HCT116 (cell line): ENCODE measurements at regions not wholly inside any gene's neighbourhood (a gene's known extent, or its start where the extent isn't known, plus 50 kb on each side); places are given as distances from the start of the nearest gene placed in this dataset.
"Not testable (repeated sequence)": the region's sequence is repeated elsewhere in the genome, so short reads cannot be mapped to it uniquely, and the experiment has no call there.

Experiments
- ATAC-seq: fragments of 200-7000 bp; cut with Tn5 transposase; 2 replicates; pipeline ENCODE4 v1.9.1; 2020; ENCODE audit warnings: mild to moderate bottlenecking, moderate library complexity
- BruUV-seq: library from RNA; stranded (reverse); fragments of 400-500 nt; replicated peaks from 2 replicates; lab custom pipeline; 2021; lab: Mats Ljungman, UMichigan
- CTCF ChIA-PET: fragments of 300-600 bp; sonication (Branson Sonifier 250); formaldehyde crosslinking; loops from one replicate; lab custom pipeline; 2021; ENCODE audit warnings: antibody characterized with exemption; lab: Charles Lee
- POLR2A ChIA-PET: fragments of 300-600, 350-600 bp; sonication (Branson Sonifier 250); formaldehyde crosslinking; loops from one replicate; lab custom pipeline; 2021; ENCODE audit warnings: antibody characterized with exemption; lab: Charles Lee
- RAD21 ChIA-PET, 2 experiments: fragments of 300-600 bp; sonication (Branson Sonifier 250); formaldehyde crosslinking; loops; one replicate each; lab custom pipeline; 2023; ENCODE audit warnings: low total read pairs in 2 of 2; ENCODE audit not compliant: uncharacterized antibody in 2 of 2, unreplicated experiment in 2 of 2, low non-redundant PET in 1 of 2; lab: Charles Lee
- DNase-seq: peaks from one replicate; pipeline ENCODE4 v3.0.0-alpha.2; 2010; ENCODE audit warnings: low read depth, low spot score
- H2AFZ ChIP-seq: fragments of 200-600 bp; shearing (Covaris generic), sonication (generic); 2 replicates; pipeline ENCODE4 v1.6.1; 2017; ENCODE audit warnings: low read depth, mixed run types, mixed read lengths, antibody characterized with exemption, low read length; ENCODE audit not compliant: poor library complexity, severe bottlenecking
- H3K27ac ChIP-seq: 2 replicates; pipeline ENCODE4 v1.5.1; 2012; ENCODE audit warnings: low read depth, low read length
- H3K27me3 ChIP-seq: fragments of 200-600 bp; sonication (generic); 2 replicates; pipeline ENCODE4 v1.6.1; 2016; ENCODE audit warnings: mixed run types, low read length, mixed read lengths; ENCODE audit not compliant: insufficient read depth
- H3K36me3 ChIP-seq, 2 experiments: fragments of 200-500 bp in 1 of 2; fragments of 200-600 bp in 1 of 2; sonication (Bioruptor generic) in 1 of 2; sonication (generic) in 1 of 2; 2 replicates each; pipeline versions ENCODE4 v1.5.1 to v1.6.1; 2014 to 2016; ENCODE audit warnings: low read length in 2 of 2, inconsistent platforms in 1 of 2, mixed read lengths in 1 of 2, mixed run types in 1 of 2; ENCODE audit not compliant: insufficient read depth in 2 of 2, control insufficient read depth in 1 of 2
- H3K4me1 ChIP-seq, 2 experiments: fragments of 200-600 bp in 1 of 2; sonication (generic) in 1 of 2; 2 replicates each; pipeline versions ENCODE4 v1.5.1 to v1.6.1; 2012 to 2017; ENCODE audit warnings: low read length in 2 of 2, inconsistent platforms in 1 of 2, mild to moderate bottlenecking in 1 of 2, mixed read lengths in 1 of 2, mixed run types in 1 of 2, moderate library complexity in 1 of 2; ENCODE audit not compliant: insufficient read depth in 2 of 2, control insufficient read depth in 1 of 2
- H3K4me2 ChIP-seq: fragments of 200-600 bp; sonication (generic); 2 replicates; pipeline ENCODE4 v1.6.1; 2017; ENCODE audit warnings: mixed run types, low read length, mixed read lengths
- H3K4me3 ChIP-seq, 2 experiments: fragments of 200-600 bp in 1 of 2; sonication (generic) in 1 of 2; replicated peaks in 1 of 2; 2 replicates each; pipeline ENCODE4 v1.5.1; 2011 to 2016; ENCODE audit warnings: low read length in 2 of 2, control low read depth in 1 of 2, low read depth in 1 of 2, mild to moderate bottlenecking in 1 of 2, mixed read lengths in 1 of 2, mixed run types in 1 of 2
- H3K79me2 ChIP-seq: fragments of 200-600 bp; sonication (generic); 2 replicates; pipeline ENCODE4 v1.6.1; 2017; ENCODE audit warnings: mild to moderate bottlenecking, mixed run types, low read length, moderate library complexity, mixed read lengths; ENCODE audit not compliant: insufficient read depth
- H3K9ac ChIP-seq: fragments of 200-600 bp; sonication (generic); 2 replicates; pipeline ENCODE4 v1.6.1; 2016; ENCODE audit warnings: low read length, mixed read lengths
- H3K9me2 ChIP-seq: fragments of 200-600 bp; sonication (generic), shearing (Covaris generic); 2 replicates; pipeline ENCODE4 v1.6.1; 2017; ENCODE audit warnings: mixed run types, mild to moderate bottlenecking, moderate library complexity; ENCODE audit not compliant: insufficient read depth
- H3K9me3 ChIP-seq, 2 experiments: fragments of 200-500 bp in 1 of 2; fragments of 200-600 bp in 1 of 2; sonication (Bioruptor generic) in 1 of 2; sonication (generic) in 1 of 2; 2 replicates each; pipeline ENCODE4 v1.6.1; 2014 to 2017; ENCODE audit warnings: low read length in 2 of 2, mixed read lengths in 2 of 2, inconsistent platforms in 1 of 2, low read depth in 1 of 2, mild to moderate bottlenecking in 1 of 2, mixed run types in 1 of 2, moderate library complexity in 1 of 2; ENCODE audit not compliant: control insufficient read depth in 1 of 2, insufficient read depth in 1 of 2
- H4K20me1 ChIP-seq: fragments of 200-600 bp; sonication (generic), shearing (Covaris generic); 2 replicates; pipeline ENCODE4 v1.6.1; 2017; ENCODE audit warnings: mixed run types, mild to moderate bottlenecking, moderate library complexity; ENCODE audit not compliant: insufficient read depth
- CEBPB ChIP-seq: IDR thresholded peaks from 2 replicates; pipeline ENCODE4 v1.6.1; 2012; ENCODE audit warnings: low read depth
- EGR1 ChIP-seq: IDR thresholded peaks from 2 replicates; pipeline ENCODE4 v1.6.1; 2012; ENCODE audit warnings: low read depth
- ELF1 ChIP-seq: IDR thresholded peaks from 2 replicates; pipeline ENCODE4 v1.6.1; 2012; ENCODE audit warnings: low read depth, borderline replicate concordance
- EZH2 ChIP-seq: fragments of 200-600 bp; sonication (generic); IDR thresholded peaks from 2 replicates; pipeline ENCODE4 v1.6.1; 2017; ENCODE audit warnings: antibody characterized with exemption, mixed run types
- EZH2phosphoT487 ChIP-seq: fragments of 200-600 bp; IDR thresholded peaks from 2 replicates; pipeline ENCODE4 v1.6.1; 2018; ENCODE audit warnings: antibody characterized with exemption, borderline replicate concordance
- FOSL1 ChIP-seq: IDR thresholded peaks from 2 replicates; pipeline ENCODE4 v1.6.1; 2012; ENCODE audit warnings: low read depth
- MAX ChIP-seq: IDR thresholded peaks from 2 replicates; pipeline ENCODE4 v1.6.1; 2012
- POLR2AphosphoS5 ChIP-seq: IDR thresholded peaks from 2 replicates; pipeline ENCODE4 v1.6.1; 2011; ENCODE audit warnings: mild to moderate bottlenecking, low read depth, low read length, moderate library complexity
- RAD21 ChIP-seq: IDR thresholded peaks from 2 replicates; pipeline ENCODE4 v1.6.1; 2012; ENCODE audit warnings: low read depth, mild to moderate bottlenecking
- REST ChIP-seq: IDR thresholded peaks from 2 replicates; pipeline ENCODE4 v1.6.1; 2012; ENCODE audit warnings: low read depth
- SP1 ChIP-seq: IDR thresholded peaks from 2 replicates; pipeline ENCODE4 v1.6.1; 2012; ENCODE audit warnings: low read depth
- SRF ChIP-seq: IDR thresholded peaks from 2 replicates; pipeline ENCODE4 v1.6.1; 2012; ENCODE audit warnings: low read depth
- TCF7L2 ChIP-seq: IDR thresholded peaks from 2 replicates; pipeline ENCODE4 v1.7.0; 2011; ENCODE audit warnings: borderline replicate concordance, inconsistent platforms; ENCODE audit not compliant: insufficient read depth, insufficient read length; ENCODE audit errors: extremely low read depth
- ZFX ChIP-seq: fragments of 450-650 bp; IDR thresholded peaks from 2 replicates; pipeline ENCODE4 v1.6.1; 2017
- intact Hi-C: fragments of 100-400 bp; cut with micrococcal nuclease; formaldehyde crosslinking; loops from 2 replicates; pipeline ENCODE4 v1.10.0; 2022
- TF ChIP-seq, protein P1 (sequence below): IDR thresholded peaks from 2 replicates; pipeline ENCODE4 v1.6.1; 2012
- TF ChIP-seq, protein P2 (sequence below): IDR thresholded peaks from 2 replicates; pipeline ENCODE4 v1.6.1; 2011; ENCODE audit warnings: mild to moderate bottlenecking, low read length, moderate library complexity; ENCODE audit not compliant: insufficient replicate concordance; ENCODE audit errors: extremely low read depth

DNA sequence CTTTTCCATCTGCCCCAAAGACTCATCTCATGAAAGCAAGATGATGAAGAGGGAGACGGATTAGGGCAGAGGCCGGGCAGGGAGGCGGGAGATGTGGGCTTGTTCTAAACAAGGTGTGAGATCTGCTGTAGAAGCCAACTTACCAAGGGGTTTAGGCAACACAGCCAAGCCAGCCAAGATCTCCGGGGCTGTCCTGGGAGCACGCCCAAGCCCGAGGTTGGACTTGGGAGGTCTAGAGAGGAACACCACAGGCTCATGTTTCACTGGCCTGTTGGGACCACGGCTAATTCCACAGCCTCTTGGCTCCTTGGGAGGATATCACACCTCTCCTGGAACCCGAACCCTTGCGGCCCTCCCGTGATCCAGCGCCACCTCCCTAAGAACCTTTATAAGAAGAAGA is 171.4 kb downstream of the CRLF2 start:
- intact Hi-C loops: no loop called here
- no peak overlapping the region for H2AFZ ChIP-seq
- POLR2A ChIA-PET: no interaction called here
- H3K9ac ChIP-seq: no peak overlapping the region
- H3K9me3 ChIP-seq: no peaks in the 10 kb centered on the region
- H3K79me2 ChIP-seq: no peaks in the 10 kb centered on the region
- no peaks in the 10 kb centered on the region for H3K4me1 ChIP-seq
- no peaks in the 10 kb centered on the region for H4K20me1 ChIP-seq
- no TSS peak for BruUV-seq
- no peaks in the 10 kb centered on the region for H3K36me3 ChIP-seq
- H3K27ac ChIP-seq: no peak overlapping the region
- no peak overlapping the region for H3K4me2 ChIP-seq
- no peaks in the 10 kb centered on the region for H3K9me2 ChIP-seq
- TF ChIP-seq, protein P1, sequence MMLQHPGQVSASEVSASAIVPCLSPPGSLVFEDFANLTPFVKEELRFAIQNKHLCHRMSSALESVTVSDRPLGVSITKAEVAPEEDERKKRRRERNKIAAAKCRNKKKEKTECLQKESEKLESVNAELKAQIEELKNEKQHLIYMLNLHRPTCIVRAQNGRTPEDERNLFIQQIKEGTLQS: no peak
- TF ChIP-seq ELF1 (no peak), ZFX (no peak), TCF7L2 (no peak), FOSL1 (no peak), MAX (no peak), SRF (no peak), RAD21 (no peak), EZH2 (no peak), SP1 (no peak), REST (no peak), EGR1 (no peak), EZH2phosphoT487 (no peak), POLR2AphosphoS5 (no peak), CEBPB (no peak)
- TF ChIP-seq, protein P2, sequence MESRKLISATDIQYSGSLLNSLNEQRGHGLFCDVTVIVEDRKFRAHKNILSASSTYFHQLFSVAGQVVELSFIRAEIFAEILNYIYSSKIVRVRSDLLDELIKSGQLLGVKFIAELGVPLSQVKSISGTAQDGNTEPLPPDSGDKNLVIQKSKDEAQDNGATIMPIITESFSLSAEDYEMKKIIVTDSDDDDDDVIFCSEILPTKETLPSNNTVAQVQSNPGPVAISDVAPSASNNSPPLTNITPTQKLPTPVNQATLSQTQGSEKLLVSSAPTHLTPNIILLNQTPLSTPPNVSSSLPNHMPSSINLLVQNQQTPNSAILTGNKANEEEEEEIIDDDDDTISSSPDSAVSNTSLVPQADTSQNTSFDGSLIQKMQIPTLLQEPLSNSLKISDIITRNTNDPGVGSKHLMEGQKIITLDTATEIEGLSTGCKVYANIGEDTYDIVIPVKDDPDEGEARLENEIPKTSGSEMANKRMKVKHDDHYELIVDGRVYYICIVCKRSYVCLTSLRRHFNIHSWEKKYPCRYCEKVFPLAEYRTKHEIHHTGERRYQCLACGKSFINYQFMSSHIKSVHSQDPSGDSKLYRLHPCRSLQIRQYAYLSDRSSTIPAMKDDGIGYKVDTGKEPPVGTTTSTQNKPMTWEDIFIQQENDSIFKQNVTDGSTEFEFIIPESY: no peak
- TF ChIP-seq, all 23 proteins: peak for 0
- ATAC-seq: no peak
- RAD21 ChIA-PET: no interaction called here
- no peak for DNase-seq
- no peak overlapping the region for H3K4me3 ChIP-seq
- no peaks in the 10 kb centered on the region for H3K27me3 ChIP-seq
- CTCF ChIA-PET: no interaction called here

DNA sequence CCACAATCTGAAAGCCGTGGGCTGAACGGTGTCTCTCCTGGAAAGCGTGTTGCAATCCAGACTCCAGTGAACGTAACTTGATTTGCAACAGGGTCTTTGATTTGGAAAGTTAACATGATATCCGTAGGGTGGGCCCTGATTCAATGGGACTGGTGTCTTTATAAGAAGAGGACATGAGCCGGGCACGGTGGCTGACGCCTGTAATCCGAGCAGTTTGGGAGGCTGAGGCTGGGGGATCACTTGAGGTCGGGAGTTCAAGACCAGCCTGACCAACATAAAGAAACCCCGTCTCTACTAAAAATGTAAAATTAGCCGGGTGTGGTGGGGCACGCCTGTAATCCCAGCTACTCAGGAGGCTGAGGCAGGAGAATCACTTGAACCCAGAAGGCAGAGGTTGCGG is 176.5 kb downstream of the CRLF2 start:
- H3K27ac ChIP-seq, H3K9me2 ChIP-seq, H3K4me3 ChIP-seq, ATAC-seq, H3K4me2 ChIP-seq, H3K36me3 ChIP-seq, BruUV-seq, POLR2A ChIA-PET, RAD21 ChIA-PET, H3K9me3 ChIP-seq, CTCF ChIA-PET, H3K4me1 ChIP-seq, H2AFZ ChIP-seq, H3K79me2 ChIP-seq, H3K27me3 ChIP-seq, intact Hi-C loops, H4K20me1 ChIP-seq, DNase-seq, H3K9ac ChIP-seq: not testable (repeated sequence)
